Epithelial cell of esophagus (primary cell): ENCODE measurements at regions not wholly inside any gene's neighbourhood (a gene's known extent, or its start where the extent isn't known, plus 50 kb on each side); places are given as distances from the start of the nearest gene placed in this dataset.

Experiments
- DNase-seq: peaks from one replicate; pipeline ENCODE4 v3.0.0; 2010; ENCODE audit warnings: low read depth
- H3K4me3 ChIP-seq: 2 replicates; pipeline ENCODE4 v1.5.1; 2011; ENCODE audit warnings: mild to moderate bottlenecking, low read length, control low read depth
- CTCF ChIP-seq: IDR thresholded peaks from 2 replicates; pipeline ENCODE4 v1.5.1; 2011; ENCODE audit warnings: low read depth, mild to moderate bottlenecking, low read length, control low read depth, inconsistent platforms; ENCODE audit not compliant: insufficient read depth; ENCODE audit errors: missing control alignments

GRCh38 chr2:45276914-45277313 is 267.7 kb upstream of the SIX2 start:
- no peak for TF ChIP-seq CTCF

GRCh38 chr2:45275806-45276205 is 266.6 kb upstream of the SIX2 start:
- DNase-seq = peak; percentile 77
- no peak for TF ChIP-seq CTCF
- H3K4me3 ChIP-seq = no peak overlapping the region

More at GRCh38 chr2:45276914-45277313, 267.7 kb upstream of the SIX2 start:
- DNase-seq = no peak
- no peak overlapping the region for H3K4me3 ChIP-seq

GRCh38 chr2:45275242-45275805 is 266.1 kb upstream of the SIX2 start:
- TF ChIP-seq CTCF = no peak
- DNase-seq = peak; percentile 55
- no peak overlapping the region for H3K4me3 ChIP-seq

- H3K4me3 ChIP-seq = no peak overlapping the region
- no peak for TF ChIP-seq CTCF
- DNase-seq = no peak
Observed at GRCh38 chr2:45274250-45274926, 265.1 kb upstream of the SIX2 start.

GRCh38 chr2:45273412-45274249 is 264.4 kb upstream of the SIX2 start:
- no peak for TF ChIP-seq CTCF
- no peak overlapping the region for H3K4me3 ChIP-seq
- no peak for DNase-seq

- TF ChIP-seq CTCF = no peak
- no peak overlapping the region for H3K4me3 ChIP-seq
- no peak for DNase-seq
Observed at GRCh38 chr2:45272549-45273265, 263.5 kb upstream of the SIX2 start.
